ENCODE measurements at regions not wholly inside any gene's neighbourhood (a gene's known extent, or its start where the extent isn't known, plus 50 kb on each side); places are given as distances from the start of the nearest gene placed in this dataset.

DNA sequence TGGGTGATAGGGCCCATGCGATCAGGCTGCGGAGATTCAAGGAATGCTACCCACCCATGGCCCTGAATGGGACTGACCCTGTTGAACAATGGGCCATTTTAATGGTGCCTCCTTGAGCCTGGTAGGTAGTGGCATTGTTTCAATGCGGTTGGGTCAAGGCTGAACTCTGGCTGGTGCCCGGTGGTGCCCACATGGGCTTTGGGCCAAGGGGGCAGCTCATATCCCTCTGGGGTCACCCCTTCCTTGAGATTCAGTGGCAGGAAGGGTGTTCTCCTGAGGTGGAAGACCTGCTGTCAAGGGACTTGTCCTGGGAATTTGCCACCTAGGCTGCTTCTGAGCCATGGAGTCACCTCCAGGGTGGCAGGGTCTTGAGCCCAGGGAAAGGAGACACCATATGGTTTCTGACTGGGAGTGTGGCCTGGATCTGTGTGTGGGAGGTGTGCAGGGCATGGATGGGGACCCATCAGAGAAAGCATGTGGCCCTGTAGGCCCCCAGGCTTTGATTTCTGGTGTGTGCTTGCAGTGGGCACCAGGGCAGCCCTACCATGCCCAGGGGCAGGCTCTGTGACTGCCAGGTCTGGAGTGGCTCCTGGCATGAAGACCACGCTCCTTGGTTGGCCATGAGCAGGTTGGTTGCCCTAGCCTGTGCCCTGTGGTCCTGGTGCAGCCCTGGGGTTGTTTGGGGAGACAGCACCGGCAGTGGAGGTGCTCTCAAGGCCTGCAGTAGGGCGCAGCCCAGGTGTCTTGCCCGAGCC is 199.9 kb downstream of the UBE3A start:
- Mint-ChIP-seq H3K4me1 (no peaks in the 10 kb centered on the region), H3K27me3 (no peaks in the 10 kb centered on the region), H3K9me3 (peaks cover 0 to 21% (median 10%) of the 10 kb centered on the region in 11 donors), H3K36me3 (peaks cover 0 to 2% (median 0%) of the 10 kb centered on the region in 5 donors), H3K4me3 (no peak overlapping the region), H3K27ac (no peak overlapping the region)
- ChIA-PET POLR2A (no interaction called here), CTCF (no interaction called here)
- DNase-seq (no peak), ATAC-seq (no peak)
- H3K4me3 ChIP-seq (ENCODE audit: low read length), result no peak overlapping the region
- H3K27ac ChIP-seq (ENCODE audit: low read depth, low read length), result no peak overlapping the region
- no peaks in the 10 kb centered on the region for H3K4me1 ChIP-seq (ENCODE audit: control insufficient read depth in 2 of 2, insufficient read depth in 2 of 2, low read length in 2 of 2)
- peaks cover 0 to 37% (median 0%) of the 10 kb centered on the region in 3 experiments for H3K9me3 ChIP-seq (ENCODE audit: control insufficient read depth in 2 of 3, low read length in 3 of 3)
- no peaks in the 10 kb centered on the region for H3K27me3 ChIP-seq (ENCODE audit: control insufficient read depth in 2 of 2, insufficient read depth in 2 of 2, low read length in 2 of 2)
- intact Hi-C loops (cut with micrococcal nuclease), result no loop called here
- no peaks in the 10 kb centered on the region for H3K36me3 ChIP-seq (ENCODE audit: control insufficient read depth in 2 of 3, insufficient read depth in 3 of 3, low read length in 3 of 3)

- DNase-seq, result no peak
- ChIA-PET POLR2A (no interaction called here), CTCF (no interaction called here)
- H3K4me1 ChIP-seq (ENCODE audit: control insufficient read depth in 2 of 2, insufficient read depth in 2 of 2, low read length in 2 of 2), result no peaks in the 10 kb centered on the region
- peaks cover 0 to 20% (median 10%) of the 10 kb centered on the region in 11 donors for H3K9me3 Mint-ChIP-seq
- no peak overlapping the region for H3K4me3 Mint-ChIP-seq
- H3K27ac ChIP-seq (ENCODE audit: low read depth, low read length), result no peak overlapping the region
- no peaks in the 10 kb centered on the region for H3K4me1 Mint-ChIP-seq
- H3K36me3 Mint-ChIP-seq, result no peaks in the 10 kb centered on the region
- H3K27me3 ChIP-seq (ENCODE audit: control insufficient read depth in 2 of 2, insufficient read depth in 2 of 2, low read length in 2 of 2), result no peaks in the 10 kb centered on the region
- H3K36me3 ChIP-seq (ENCODE audit: control insufficient read depth in 2 of 3, insufficient read depth in 3 of 3, low read length in 3 of 3), result no peaks in the 10 kb centered on the region
- no peaks in the 10 kb centered on the region for H3K27me3 Mint-ChIP-seq
- H3K9me3 ChIP-seq (ENCODE audit: control insufficient read depth in 2 of 3, low read length in 3 of 3), result peaks cover 0 to 30% (median 0%) of the 10 kb centered on the region in 3 experiments
- ATAC-seq, result no peak
- intact Hi-C loops (cut with micrococcal nuclease), result no loop called here
- no peak overlapping the region for H3K4me3 ChIP-seq (ENCODE audit: low read length)
- no peak overlapping the region for H3K27ac Mint-ChIP-seq
Measured at GRCh38 chr15:25239471-25240345, 199.1 kb downstream of the UBE3A start.

GRCh38 chr15:25240461-25241021 is 198.3 kb downstream of the UBE3A start:
- ChIA-PET CTCF (no interaction called here), POLR2A (no interaction called here)
- H3K4me1 Mint-ChIP-seq, result no peaks in the 10 kb centered on the region
- intact Hi-C loops (cut with micrococcal nuclease), result no loop called here
- H3K27me3 Mint-ChIP-seq, result no peaks in the 10 kb centered on the region
- peaks cover 0 to 39% (median 0%) of the 10 kb centered on the region in 3 experiments for H3K9me3 ChIP-seq (ENCODE audit: control insufficient read depth in 2 of 3, low read length in 3 of 3)
- no peak overlapping the region for H3K27ac Mint-ChIP-seq
- no peaks in the 10 kb centered on the region for H3K4me1 ChIP-seq (ENCODE audit: control insufficient read depth in 2 of 2, insufficient read depth in 2 of 2, low read length in 2 of 2)
- DNase-seq, result no peak
- no peak for ATAC-seq
- H3K27ac ChIP-seq (ENCODE audit: low read depth, low read length), result no peak overlapping the region
- no peaks in the 10 kb centered on the region for H3K27me3 ChIP-seq (ENCODE audit: control insufficient read depth in 2 of 2, insufficient read depth in 2 of 2, low read length in 2 of 2)
- no peaks in the 10 kb centered on the region for H3K36me3 ChIP-seq (ENCODE audit: control insufficient read depth in 2 of 3, insufficient read depth in 3 of 3, low read length in 3 of 3)
- H3K9me3 Mint-ChIP-seq, result peaks cover 0 to 24% (median 14%) of the 10 kb centered on the region in 11 donors
- no peaks in the 10 kb centered on the region for H3K36me3 Mint-ChIP-seq
- no peak overlapping the region for H3K4me3 Mint-ChIP-seq
- H3K4me3 ChIP-seq (ENCODE audit: low read length), result no peak overlapping the region

- H3K4me3 ChIP-seq (ENCODE audit: low read length), result no peak overlapping the region
- intact Hi-C loops (cut with micrococcal nuclease), result no loop called here
- Mint-ChIP-seq H3K27me3 (no peaks in the 10 kb centered on the region), H3K36me3 (no peaks in the 10 kb centered on the region), H3K4me3 (no peak overlapping the region), H3K9me3 (peaks cover 0 to 23% (median 13%) of the 10 kb centered on the region in 11 donors), H3K27ac (no peak overlapping the region), H3K4me1 (no peaks in the 10 kb centered on the region)
- no peak for DNase-seq
- no peaks in the 10 kb centered on the region for H3K4me1 ChIP-seq (ENCODE audit: control insufficient read depth in 2 of 2, insufficient read depth in 2 of 2, low read length in 2 of 2)
- ATAC-seq, result no peak
- H3K27me3 ChIP-seq (ENCODE audit: control insufficient read depth in 2 of 2, insufficient read depth in 2 of 2, low read length in 2 of 2), result no peaks in the 10 kb centered on the region
- peaks cover 0 to 42% (median 0%) of the 10 kb centered on the region in 3 experiments for H3K9me3 ChIP-seq (ENCODE audit: control insufficient read depth in 2 of 3, low read length in 3 of 3)
- CTCF ChIA-PET, result no interaction called here
- no peaks in the 10 kb centered on the region for H3K36me3 ChIP-seq (ENCODE audit: control insufficient read depth in 2 of 3, insufficient read depth in 3 of 3, low read length in 3 of 3)
- no peak overlapping the region for H3K27ac ChIP-seq (ENCODE audit: low read depth, low read length)
- POLR2A ChIA-PET, result no interaction called here
Measured at GRCh38 chr15:25241241-25241801, 197.5 kb downstream of the UBE3A start.

DNA sequence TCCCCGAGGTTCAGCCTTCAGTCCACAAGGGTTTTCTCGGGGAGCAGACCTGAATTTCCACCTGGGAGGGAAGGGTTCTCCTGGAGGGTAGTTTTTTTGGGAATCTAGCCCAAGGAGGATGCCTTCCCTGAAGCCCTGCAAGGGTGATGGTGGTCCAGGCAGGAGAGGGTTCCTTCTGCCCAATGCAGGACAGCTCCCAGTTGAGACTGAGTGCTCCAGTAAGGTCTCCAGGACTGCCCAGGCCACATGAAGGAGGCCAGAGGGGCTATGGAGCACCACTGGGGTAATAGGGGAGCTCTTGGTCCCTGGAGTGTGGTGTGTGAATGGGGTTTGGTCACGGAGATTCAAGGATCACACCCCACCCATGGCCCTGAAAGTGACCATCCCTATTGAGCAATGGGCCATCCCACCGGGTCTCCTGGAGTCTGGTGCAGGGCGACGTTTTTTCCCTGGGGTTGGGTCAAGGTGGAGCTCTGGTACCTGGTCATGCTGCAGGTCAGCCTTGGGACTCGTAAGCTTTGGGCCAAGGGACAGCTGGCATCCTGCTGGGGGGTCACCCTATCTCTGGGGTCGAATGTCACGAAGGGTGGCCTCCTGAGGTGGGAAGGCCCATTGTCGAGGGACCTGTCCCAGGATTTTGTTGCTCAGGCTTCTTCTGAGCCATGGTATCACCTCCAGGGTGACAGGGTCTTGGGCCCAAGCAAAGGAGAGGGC is 196.5 kb downstream of the UBE3A start:
- ATAC-seq (no peak), DNase-seq (peak in 1 of 9 donors; percentile 13)
- Mint-ChIP-seq H3K9me3 (peaks cover 0 to 30% (median 12%) of the 10 kb centered on the region in 11 donors), H3K4me3 (no peak overlapping the region), H3K36me3 (peaks cover 0 to 3% (median 0%) of the 10 kb centered on the region in 5 donors), H3K27me3 (no peaks in the 10 kb centered on the region), H3K4me1 (no peaks in the 10 kb centered on the region), H3K27ac (no peak overlapping the region)
- ChIA-PET CTCF (no interaction called here), POLR2A (no interaction called here)
- H3K4me1 ChIP-seq (ENCODE audit: control insufficient read depth in 2 of 2, insufficient read depth in 2 of 2, low read length in 2 of 2), result no peaks in the 10 kb centered on the region
- intact Hi-C loops (cut with micrococcal nuclease), result no loop called here
- no peaks in the 10 kb centered on the region for H3K36me3 ChIP-seq (ENCODE audit: control insufficient read depth in 2 of 3, insufficient read depth in 3 of 3, low read length in 3 of 3)
- no peak overlapping the region for H3K4me3 ChIP-seq (ENCODE audit: low read length)
- no peak overlapping the region for H3K27ac ChIP-seq (ENCODE audit: low read depth, low read length)
- peaks cover 0 to 37% (median 0%) of the 10 kb centered on the region in 3 experiments for H3K9me3 ChIP-seq (ENCODE audit: control insufficient read depth in 2 of 3, low read length in 3 of 3)
- no peaks in the 10 kb centered on the region for H3K27me3 ChIP-seq (ENCODE audit: control insufficient read depth in 2 of 2, insufficient read depth in 2 of 2, low read length in 2 of 2)

GRCh38 chr15:25242957-25243799 is 195.6 kb downstream of the UBE3A start:
- no peak overlapping the region for H3K4me3 ChIP-seq (ENCODE audit: low read length)
- ChIA-PET POLR2A (no interaction called here), CTCF (no interaction called here)
- H3K27ac ChIP-seq (ENCODE audit: low read depth, low read length), result no peak overlapping the region
- DNase-seq (peak in 1 of 9 donors; percentile 6), ATAC-seq (no peak)
- intact Hi-C loops (cut with micrococcal nuclease), result no loop called here
- H3K9me3 Mint-ChIP-seq, result peaks cover 0 to 24% (median 10%) of the 10 kb centered on the region in 11 donors
- no peaks in the 10 kb centered on the region for H3K4me1 ChIP-seq (ENCODE audit: control insufficient read depth in 2 of 2, insufficient read depth in 2 of 2, low read length in 2 of 2)
- H3K27me3 Mint-ChIP-seq, result no peaks in the 10 kb centered on the region
- no peaks in the 10 kb centered on the region for H3K4me1 Mint-ChIP-seq
- H3K27me3 ChIP-seq (ENCODE audit: control insufficient read depth in 2 of 2, insufficient read depth in 2 of 2, low read length in 2 of 2), result no peaks in the 10 kb centered on the region
- H3K27ac Mint-ChIP-seq, result no peak overlapping the region
- peaks cover 0 to 4% (median 0%) of the 10 kb centered on the region in 5 donors for H3K36me3 Mint-ChIP-seq
- H3K4me3 Mint-ChIP-seq, result no peak overlapping the region
- no peaks in the 10 kb centered on the region for H3K36me3 ChIP-seq (ENCODE audit: control insufficient read depth in 2 of 3, insufficient read depth in 3 of 3, low read length in 3 of 3)
- H3K9me3 ChIP-seq (ENCODE audit: control insufficient read depth in 2 of 3, low read length in 3 of 3), result peaks cover 0 to 35% (median 0%) of the 10 kb centered on the region in 3 experiments

Data from naive thymus-derived CD4-positive, alpha-beta T cell (primary cell).